HepG2 (cell line): ENCODE measurements at regions not wholly inside any gene's neighbourhood (a gene's known extent, or its start where the extent isn't known, plus 50 kb on each side); places are given as distances from the start of the nearest gene placed in this dataset.

Source experiments
- ATAC-seq: fragments of 200-7000 bp; cut with Tn5 transposase; 3 replicates; pipeline ENCODE4 v1.9.1; 2020; ENCODE audit warnings: mild to moderate bottlenecking, moderate library complexity
- BruUV-seq: library from RNA; stranded (reverse); fragments of 400-500 nt; replicated peaks from 2 replicates; lab custom pipeline; 2021; lab: Mats Ljungman, UMichigan
- CTCF ChIA-PET: fragments of 300-600 bp; formaldehyde crosslinking; extraction: SDS; loops from one replicate; lab custom pipeline; 2021; ENCODE audit warnings: low total read pairs, inconsistent platforms, low intra/inter-chr PET ratio; lab: Yijun Ruan, JAX
- POLR2A ChIA-PET: fragments of 350-600 bp; sonication (Branson Sonifier 250); formaldehyde crosslinking; loops from one replicate; lab custom pipeline; 2020; ENCODE audit warnings: antibody characterized with exemption, inconsistent platforms; lab: Yijun Ruan, JAX
- DNase-seq: peaks from one replicate; pipeline ENCODE4 v3.0.0-alpha.2; 2015; ENCODE audit warnings: low spot score
- FAIRE-seq: peaks from 3 replicates; lab custom pipeline; 2011; peaks lifted over from hg19 to GRCh38; lab: Jason Lieb, UNC
- H2AFZ ChIP-seq: one replicate; pipeline ENCODE4 v1.6.1; 2011; ENCODE audit warnings: low read length, inconsistent platforms
- H3K27ac ChIP-seq: fragments of 300-600 bp; 3 replicates; pipeline ENCODE4 v1.8.0; 2011; ENCODE audit warnings: mixed run types, mild to moderate bottlenecking, mixed read lengths, low read length, inconsistent platforms; ENCODE audit not compliant: insufficient read depth; ENCODE audit errors: extremely low read length
- H3K27me3 ChIP-seq, 2 experiments: fragments of 200-600 bp in 1 of 2; 2 replicates in 1 of 2; 3 replicates in 1 of 2; pipeline versions ENCODE4 v1.6.0 to v1.8.0; 2011; ENCODE audit warnings: low read length in 2 of 2, mild to moderate bottlenecking in 2 of 2, moderate library complexity in 2 of 2, inconsistent platforms in 1 of 2; ENCODE audit not compliant: insufficient read depth in 2 of 2, control insufficient read depth in 1 of 2
- H3K36me3 ChIP-seq, 2 experiments: fragments of 200-600 bp in 1 of 2; replicated peaks in 1 of 2; 2 replicates in 1 of 2; 3 replicates in 1 of 2; pipeline versions ENCODE4 v1.5.1 to v1.8.0; 2011; ENCODE audit warnings: low read length in 2 of 2, inconsistent platforms in 1 of 2; ENCODE audit not compliant: insufficient read depth in 2 of 2, control insufficient read depth in 1 of 2
- H3K4me1 ChIP-seq: 2 replicates; pipeline ENCODE4 v1.5.1; 2012; ENCODE audit warnings: low read length, inconsistent platforms; ENCODE audit not compliant: insufficient read depth
- H3K4me2 ChIP-seq: 2 replicates; pipeline ENCODE4 v1.6.0; 2011; ENCODE audit warnings: low read depth, low read length, inconsistent platforms
- H3K4me3 ChIP-seq, 3 experiments: fragments of 200-600 bp in 1 of 3; sonication (generic), shearing (Covaris generic) in 1 of 3; replicated peaks in 1 of 3; 2 replicates each; pipeline ENCODE4 v1.5.1; 2011 to 2016; ENCODE audit warnings: low read length in 3 of 3, inconsistent platforms in 2 of 3, low read depth in 2 of 3, mild to moderate bottlenecking in 2 of 3, control low read depth in 1 of 3, mixed read lengths in 1 of 3; ENCODE audit not compliant: insufficient read depth in 1 of 3
- H3K79me2 ChIP-seq: one replicate; pipeline ENCODE4 v1.6.1; 2011; ENCODE audit warnings: low read length, inconsistent platforms; ENCODE audit not compliant: insufficient read depth
- H3K9ac ChIP-seq: 2 replicates; pipeline ENCODE4 v1.6.0; 2011; ENCODE audit warnings: mild to moderate bottlenecking, low read depth, low read length, inconsistent platforms; ENCODE audit not compliant: insufficient read depth
- H3K9me3 ChIP-seq: 2 replicates; pipeline ENCODE4 v1.5.1; 2012; ENCODE audit warnings: mild to moderate bottlenecking, low read length
- H4K20me1 ChIP-seq: 2 replicates; pipeline ENCODE4 v1.6.0; 2011; ENCODE audit warnings: inconsistent platforms, mild to moderate bottlenecking, low read length, moderate library complexity; ENCODE audit not compliant: insufficient read depth
- CENPT ChIP-seq: sonication (generic); formaldehyde crosslinking; IDR thresholded peaks from 2 replicates; pipeline ENCODE4 v1.8.0; 2022; ENCODE audit warnings: low read depth, mild to moderate bottlenecking, moderate library complexity, missing genetic modification reagents
- RAD21 ChIP-seq: fragments of 450-650 bp; formaldehyde crosslinking; IDR thresholded peaks from 2 replicates; pipeline ENCODE4 v1.5.0; 2020; ENCODE audit warnings: mild to moderate bottlenecking
- RBM39 ChIP-seq: fragments of 200-400 bp; formaldehyde crosslinking; IDR thresholded peaks from one replicate; pipeline ENCODE4 v1.6.1; 2018; ENCODE audit warnings: antibody characterized with exemption, mild to moderate bottlenecking, low read depth, low read length; ENCODE audit not compliant: poor library complexity, severe bottlenecking
- REPIN1 ChIP-seq: sonication (generic); formaldehyde crosslinking; IDR thresholded peaks from 2 replicates; pipeline ENCODE4 v1.8.0; 2022; ENCODE audit warnings: missing genetic modification reagents, low read depth, mild to moderate bottlenecking, borderline replicate concordance
- SMAD9 ChIP-seq: sonication (generic); formaldehyde crosslinking; IDR thresholded peaks from 2 replicates; pipeline ENCODE4 v1.5.1; 2020; ENCODE audit warnings: mild to moderate bottlenecking, missing genetic modification reagents
- SMC3 ChIP-seq: IDR thresholded peaks from 2 replicates; pipeline ENCODE4 v1.6.1; 2011; ENCODE audit warnings: low read length, improper control_type of control experiment
- STAG1 ChIP-seq: sonication (generic); formaldehyde crosslinking; IDR thresholded peaks from 2 replicates; pipeline ENCODE4 v1.4.0; 2020; ENCODE audit warnings: missing genetic modification reagents
- TBX2 ChIP-seq: sonication (generic); formaldehyde crosslinking; IDR thresholded peaks from 2 replicates; pipeline ENCODE4 v1.5.0; 2020; ENCODE audit warnings: missing genetic modification reagents, mild to moderate bottlenecking, borderline replicate concordance
- YY1 ChIP-seq: IDR thresholded peaks from 2 replicates; pipeline ENCODE4 v1.6.1; 2011; ENCODE audit warnings: low read length, low read depth, moderate library complexity, mild to moderate bottlenecking; ENCODE audit not compliant: insufficient read depth, insufficient replicate concordance
- ZKSCAN8 ChIP-seq: IDR thresholded peaks from 2 replicates; pipeline ENCODE4 v1.6.1; 2016; ENCODE audit warnings: borderline replicate concordance, missing genetic modification reagents, missing compliant biosample characterization
- ZNF549 ChIP-seq: sonication (generic); formaldehyde crosslinking; IDR thresholded peaks from 2 replicates; pipeline ENCODE4 v1.5.0; 2020; ENCODE audit warnings: missing genetic modification reagents
- WGBS: methylation state at CpG from one replicate; pipeline ENCODE4 v1.1.6; 2017; ENCODE audit warnings: low lambda C conversion rate; 5-methylcytosine and 5-hydroxymethylcytosine counted together
- in situ Hi-C: cut with HindIII; loops from 2 replicates; pipeline ENCODE4 v1.10.0; 2017; ENCODE audit warnings: low pct_unique_long_range_greater_than_20kb; ENCODE audit not compliant: extremely low pct_ligation_motif_present
- intact Hi-C: fragments of 100-400 bp; cut with micrococcal nuclease; formaldehyde crosslinking; loops from one replicate; pipeline ENCODE4 v1.10.0; 2022; ENCODE audit not compliant: unreplicated experiment
- TF ChIP-seq, protein P1 (sequence below): sonication (generic); formaldehyde crosslinking; IDR thresholded peaks from 2 replicates; pipeline ENCODE4 v1.5.0; 2020; ENCODE audit warnings: mild to moderate bottlenecking, missing genetic modification reagents, moderate library complexity
- TF ChIP-seq, protein P2 (sequence below), 2 experiments: sonication (generic) in 1 of 2; formaldehyde crosslinking in 1 of 2; IDR thresholded peaks; 2 replicates each; pipeline versions ENCODE4 v1.4.0 to v1.6.1; 2016 to 2020; ENCODE audit warnings: borderline replicate concordance in 1 of 2, low read depth in 1 of 2, mild to moderate bottlenecking in 1 of 2, missing genetic modification reagents in 1 of 2

DNA sequence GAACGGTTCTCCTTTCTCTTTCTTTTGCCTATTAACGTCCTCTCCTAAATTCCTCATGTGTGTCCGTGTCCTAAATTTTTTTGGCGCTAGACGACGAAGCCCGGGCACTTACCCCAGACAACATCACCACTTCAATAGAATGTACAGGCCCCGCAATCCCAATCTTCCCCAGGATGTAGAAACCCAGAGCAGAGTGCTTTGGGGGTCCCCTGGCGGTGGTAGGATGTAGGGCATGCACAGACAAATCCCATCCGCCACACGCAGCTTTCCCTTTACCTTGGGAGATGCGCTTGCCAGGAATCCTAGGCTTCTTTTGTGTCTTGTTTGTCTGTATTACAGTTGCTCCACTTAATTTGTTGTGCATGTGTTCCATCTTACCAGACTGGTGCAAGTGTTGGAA is 417.3 kb upstream of the ARID1B start:
- intact Hi-C loops: loop anchor here (5.0 kb wide), 1 partner anchor 183 kb away; no protein-coding TSS in a partner anchor
- no peaks in the 10 kb centered on the region for H3K36me3 ChIP-seq
- no TSS peak for BruUV-seq
- peaks cover 0 to 3% of the 10 kb centered on the region in 2 experiments; a peak in 3 of 5 replicates for H3K27me3 ChIP-seq
- POLR2A ChIA-PET: no interaction called here
- no peaks in the 10 kb centered on the region for H3K79me2 ChIP-seq
- 42% methylated on average over 12 of the region's 12 CpGs for WGBS
- DNase-seq (peak; percentile 19), FAIRE-seq (no peak), ATAC-seq (peak; percentile 98)
- H3K4me2 ChIP-seq: no peak overlapping the region
- no peak overlapping the region for H2AFZ ChIP-seq
- in situ Hi-C loops: no loop called here
- no peak overlapping the region for H3K4me3 ChIP-seq
- no peaks in the 10 kb centered on the region for H4K20me1 ChIP-seq
- CTCF ChIA-PET: no interaction called here
- no peaks in the 10 kb centered on the region for H3K4me1 ChIP-seq
- TF ChIP-seq SMC3: peak; percentile 50; the same call in 1 of the 2 replicates
- no peak for TF ChIP-seq SMAD9 (CRISPR knock-in tag)
- peak; percentile 74 for TF ChIP-seq STAG1 (CRISPR knock-in tag)
- TF ChIP-seq, protein P1, sequence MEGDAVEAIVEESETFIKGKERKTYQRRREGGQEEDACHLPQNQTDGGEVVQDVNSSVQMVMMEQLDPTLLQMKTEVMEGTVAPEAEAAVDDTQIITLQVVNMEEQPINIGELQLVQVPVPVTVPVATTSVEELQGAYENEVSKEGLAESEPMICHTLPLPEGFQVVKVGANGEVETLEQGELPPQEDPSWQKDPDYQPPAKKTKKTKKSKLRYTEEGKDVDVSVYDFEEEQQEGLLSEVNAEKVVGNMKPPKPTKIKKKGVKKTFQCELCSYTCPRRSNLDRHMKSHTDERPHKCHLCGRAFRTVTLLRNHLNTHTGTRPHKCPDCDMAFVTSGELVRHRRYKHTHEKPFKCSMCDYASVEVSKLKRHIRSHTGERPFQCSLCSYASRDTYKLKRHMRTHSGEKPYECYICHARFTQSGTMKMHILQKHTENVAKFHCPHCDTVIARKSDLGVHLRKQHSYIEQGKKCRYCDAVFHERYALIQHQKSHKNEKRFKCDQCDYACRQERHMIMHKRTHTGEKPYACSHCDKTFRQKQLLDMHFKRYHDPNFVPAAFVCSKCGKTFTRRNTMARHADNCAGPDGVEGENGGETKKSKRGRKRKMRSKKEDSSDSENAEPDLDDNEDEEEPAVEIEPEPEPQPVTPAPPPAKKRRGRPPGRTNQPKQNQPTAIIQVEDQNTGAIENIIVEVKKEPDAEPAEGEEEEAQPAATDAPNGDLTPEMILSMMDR (CRISPR knock-in tag): peak; percentile 78
- TF ChIP-seq RAD21 (CRISPR knock-in tag): peak; percentile 43; the same call in 1 of the 2 replicates
- no peak overlapping the region for H3K27ac ChIP-seq
- no peak overlapping the region for H3K9ac ChIP-seq
- H3K9me3 ChIP-seq: no peaks in the 10 kb centered on the region

DNA sequence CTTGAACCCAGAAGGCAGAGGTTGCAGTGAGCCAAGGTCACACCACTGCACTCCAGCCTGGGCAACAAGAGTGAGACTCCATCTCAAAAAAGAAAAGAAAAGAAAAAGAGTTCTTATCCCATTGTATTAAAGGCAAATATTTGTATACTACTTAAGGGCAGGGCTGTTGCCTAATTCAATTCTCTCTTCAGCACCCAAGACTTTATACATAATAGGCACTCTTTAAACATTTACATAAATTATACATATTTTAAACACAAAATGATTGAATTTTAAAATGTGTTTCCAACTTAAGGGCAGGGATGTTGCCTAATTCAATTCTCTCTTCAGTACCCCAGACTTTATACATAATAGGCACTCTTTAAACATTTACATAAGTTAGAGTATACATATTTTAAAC is 424.3 kb upstream of the ARID1B start:
- CTCF ChIA-PET: no interaction called here
- no peak overlapping the region for H3K4me2 ChIP-seq
- H3K9ac ChIP-seq: no peak overlapping the region
- POLR2A ChIA-PET: no interaction called here
- no peaks in the 10 kb centered on the region for H3K36me3 ChIP-seq
- H4K20me1 ChIP-seq: no peaks in the 10 kb centered on the region
- H3K27ac ChIP-seq: no peak overlapping the region
- FAIRE-seq (no peak), ATAC-seq (no peak), DNase-seq (no peak)
- no TSS peak for BruUV-seq
- intact Hi-C loops: no loop called here
- H3K4me3 ChIP-seq: no peak overlapping the region
- H2AFZ ChIP-seq: no peak overlapping the region
- no peaks in the 10 kb centered on the region for H3K79me2 ChIP-seq
- H3K4me1 ChIP-seq: no peaks in the 10 kb centered on the region
- H3K27me3 ChIP-seq: peaks cover 0 to 3% of the 10 kb centered on the region in 2 experiments; a peak in 2 of 5 replicates
- no peaks in the 10 kb centered on the region for H3K9me3 ChIP-seq
- in situ Hi-C loops: no loop called here
- TF ChIP-seq ZKSCAN8 (CRISPR knock-in tag) (no peak), REPIN1 (CRISPR knock-in tag) (no peak), RBM39 (no peak), CENPT (CRISPR knock-in tag) (no peak), YY1 (no peak), TBX2 (CRISPR knock-in tag) (no peak), ZNF549 (no peak)
- TF ChIP-seq, protein P2, sequence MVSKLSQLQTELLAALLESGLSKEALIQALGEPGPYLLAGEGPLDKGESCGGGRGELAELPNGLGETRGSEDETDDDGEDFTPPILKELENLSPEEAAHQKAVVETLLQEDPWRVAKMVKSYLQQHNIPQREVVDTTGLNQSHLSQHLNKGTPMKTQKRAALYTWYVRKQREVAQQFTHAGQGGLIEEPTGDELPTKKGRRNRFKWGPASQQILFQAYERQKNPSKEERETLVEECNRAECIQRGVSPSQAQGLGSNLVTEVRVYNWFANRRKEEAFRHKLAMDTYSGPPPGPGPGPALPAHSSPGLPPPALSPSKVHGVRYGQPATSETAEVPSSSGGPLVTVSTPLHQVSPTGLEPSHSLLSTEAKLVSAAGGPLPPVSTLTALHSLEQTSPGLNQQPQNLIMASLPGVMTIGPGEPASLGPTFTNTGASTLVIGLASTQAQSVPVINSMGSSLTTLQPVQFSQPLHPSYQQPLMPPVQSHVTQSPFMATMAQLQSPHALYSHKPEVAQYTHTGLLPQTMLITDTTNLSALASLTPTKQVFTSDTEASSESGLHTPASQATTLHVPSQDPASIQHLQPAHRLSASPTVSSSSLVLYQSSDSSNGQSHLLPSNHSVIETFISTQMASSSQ (IDR thresholded peaks at IDR 0.05; ENCODE audit: low read depth): no peak
- TF ChIP-seq, protein P2 (CRISPR knock-in tag; IDR thresholded peaks at IDR 0.05; ENCODE audit: borderline replicate concordance): no peak
